Cardiac muscle cell (in vitro differentiated cells and primary cell): ENCODE measurements at regions not wholly inside any gene's neighbourhood (a gene's known extent, or its start where the extent isn't known, plus 50 kb on each side); places are given as distances from the start of the nearest gene placed in this dataset.
"Not testable (repeated sequence)": the region's sequence is repeated elsewhere in the genome, so short reads cannot be mapped to it uniquely, and the experiment has no call there.

Source experiments
- DNase-seq, 2 donors: peaks; one replicate each; pipeline versions ENCODE4 v3.0.0 to v3.0.0-alpha.2; 2010 to 2017; ENCODE audit warnings: low read depth in 1 of 2, low spot score in 1 of 2
- H3K27ac ChIP-seq: fragments of 200-600 bp; sonication (generic); 2 replicates; pipeline ENCODE4 v1.5.1; 2016
- H3K27me3 ChIP-seq: fragments of 200-600 bp; sonication (generic); 2 replicates; pipeline ENCODE4 v1.6.0; 2016; ENCODE audit warnings: control low read depth
- H3K36me3 ChIP-seq: fragments of 200-600 bp; sonication (generic); 2 replicates; pipeline ENCODE4 v1.5.1; 2016; ENCODE audit warnings: control low read depth
- H3K4me1 ChIP-seq: fragments of 200-600 bp; sonication (generic); 2 replicates; pipeline ENCODE4 v1.8.1; 2017; ENCODE audit warnings: low read depth, mild to moderate bottlenecking, mixed run types
- H3K4me3 ChIP-seq: fragments of 200-600 bp; sonication (generic); 2 replicates; pipeline ENCODE4 v1.5.1; 2016; ENCODE audit warnings: mild to moderate bottlenecking
- H3K9me3 ChIP-seq: fragments of 200-600 bp; sonication (generic); 2 replicates; pipeline ENCODE4 v1.5.1; 2017; ENCODE audit warnings: low read depth, mild to moderate bottlenecking, control low read depth
- TF ChIP-seq, protein P1 (sequence below): IDR thresholded peaks from 2 replicates; pipeline ENCODE4 v1.5.1; 2012; ENCODE audit warnings: low read depth, mild to moderate bottlenecking, low read length

DNA sequence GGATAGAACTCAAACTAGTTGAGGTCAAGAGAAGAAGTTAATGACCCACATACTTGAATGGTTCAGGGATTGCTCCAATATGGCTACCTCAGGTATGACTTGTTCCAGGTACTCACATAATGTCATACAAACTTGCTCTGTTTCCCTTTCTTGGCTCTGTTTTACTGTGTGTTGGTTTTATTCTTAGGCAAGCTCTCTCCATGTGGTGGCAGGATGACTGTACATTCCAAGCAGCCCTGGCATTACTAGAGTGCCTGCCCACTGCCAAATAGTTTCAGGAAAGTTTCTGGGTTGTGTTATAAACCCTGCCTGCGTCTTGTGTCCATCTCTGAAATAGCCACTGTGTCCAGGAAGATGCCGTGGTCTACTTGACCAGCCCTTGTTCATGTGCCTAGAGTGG lies 476.8 kb downstream of the SHISA9 start:
- Histone ChIP-seq H3K9me3 (no peaks in the 10 kb centered on the region), H3K4me3 (no peak overlapping the region), H3K36me3 (no peaks in the 10 kb centered on the region), H3K4me1 (no peaks in the 10 kb centered on the region), H3K27ac (no peak overlapping the region), H3K27me3 (no peaks in the 10 kb centered on the region)
- TF ChIP-seq, protein P1, sequence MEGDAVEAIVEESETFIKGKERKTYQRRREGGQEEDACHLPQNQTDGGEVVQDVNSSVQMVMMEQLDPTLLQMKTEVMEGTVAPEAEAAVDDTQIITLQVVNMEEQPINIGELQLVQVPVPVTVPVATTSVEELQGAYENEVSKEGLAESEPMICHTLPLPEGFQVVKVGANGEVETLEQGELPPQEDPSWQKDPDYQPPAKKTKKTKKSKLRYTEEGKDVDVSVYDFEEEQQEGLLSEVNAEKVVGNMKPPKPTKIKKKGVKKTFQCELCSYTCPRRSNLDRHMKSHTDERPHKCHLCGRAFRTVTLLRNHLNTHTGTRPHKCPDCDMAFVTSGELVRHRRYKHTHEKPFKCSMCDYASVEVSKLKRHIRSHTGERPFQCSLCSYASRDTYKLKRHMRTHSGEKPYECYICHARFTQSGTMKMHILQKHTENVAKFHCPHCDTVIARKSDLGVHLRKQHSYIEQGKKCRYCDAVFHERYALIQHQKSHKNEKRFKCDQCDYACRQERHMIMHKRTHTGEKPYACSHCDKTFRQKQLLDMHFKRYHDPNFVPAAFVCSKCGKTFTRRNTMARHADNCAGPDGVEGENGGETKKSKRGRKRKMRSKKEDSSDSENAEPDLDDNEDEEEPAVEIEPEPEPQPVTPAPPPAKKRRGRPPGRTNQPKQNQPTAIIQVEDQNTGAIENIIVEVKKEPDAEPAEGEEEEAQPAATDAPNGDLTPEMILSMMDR = no peak
- DNase-seq = no peak

DNA sequence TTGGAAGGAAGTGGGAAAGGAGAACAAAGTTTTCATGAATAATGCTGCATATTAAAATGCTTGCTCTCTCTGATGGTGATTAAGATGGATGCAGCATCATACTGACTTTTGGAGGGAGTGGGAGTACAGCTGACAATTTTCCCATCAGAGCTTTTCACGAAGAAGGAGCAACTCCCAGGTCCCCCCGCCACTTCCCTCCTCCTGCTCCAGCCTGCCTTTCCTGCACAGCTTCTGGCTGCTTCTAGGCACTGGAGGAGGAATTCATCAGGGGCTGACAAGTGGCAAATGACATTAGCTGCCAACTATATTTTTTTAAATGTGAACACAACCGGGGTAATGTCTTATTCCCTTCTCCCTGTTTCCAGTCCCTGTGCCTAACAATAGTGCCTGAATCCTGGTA lies 477.9 kb downstream of the SHISA9 start:
- no peak for DNase-seq
- Histone ChIP-seq H3K4me3 (no peak overlapping the region), H3K27me3 (no peaks in the 10 kb centered on the region), H3K9me3 (no peaks in the 10 kb centered on the region), H3K4me1 (no peaks in the 10 kb centered on the region), H3K27ac (no peak overlapping the region), H3K36me3 (no peaks in the 10 kb centered on the region)
- TF ChIP-seq, protein P1 = no peak

DNA sequence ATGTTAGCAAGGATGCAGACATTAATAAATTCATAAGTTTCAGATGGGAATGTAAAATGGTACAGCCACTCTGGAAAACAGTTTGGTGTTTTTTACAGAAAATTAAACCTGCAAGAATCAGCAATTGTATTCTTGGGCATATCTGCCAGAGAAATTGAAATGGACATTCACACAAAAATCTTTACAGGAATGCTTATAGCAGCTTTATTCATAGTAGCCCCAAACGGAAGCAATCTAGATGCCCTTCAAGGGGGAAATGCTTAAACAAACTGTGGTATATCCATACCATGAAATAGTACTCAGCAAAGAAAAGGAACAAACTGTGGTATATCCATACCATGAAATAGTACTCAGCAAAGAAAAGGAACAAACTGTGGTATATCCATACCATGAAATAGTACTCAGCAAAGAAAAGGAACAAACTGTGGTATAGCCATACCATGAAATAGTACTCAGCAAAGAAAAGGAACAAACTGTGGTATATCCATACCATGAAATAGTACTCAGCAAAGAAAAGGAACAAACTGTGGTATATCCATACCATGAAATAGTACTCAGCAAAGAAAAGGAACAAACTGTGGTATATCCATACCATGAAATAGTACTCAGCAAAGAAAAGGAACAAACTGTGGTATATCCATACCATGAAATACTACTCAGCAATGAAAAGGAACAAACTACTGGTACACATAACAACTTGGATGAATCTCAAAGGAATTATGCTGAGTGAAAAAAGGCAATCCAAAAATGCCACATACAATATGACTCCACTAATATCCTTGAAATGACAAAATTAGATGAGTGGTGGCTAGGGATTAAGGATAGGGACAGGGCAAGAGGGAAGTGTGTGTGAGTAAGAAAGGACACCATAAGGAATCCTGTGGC lies 484.0 kb downstream of the SHISA9 start:
- H3K9me3 ChIP-seq, H3K4me1 ChIP-seq, H3K36me3 ChIP-seq, H3K27ac ChIP-seq, DNase-seq, H3K27me3 ChIP-seq, H3K4me3 ChIP-seq: not testable (repeated sequence)

DNA sequence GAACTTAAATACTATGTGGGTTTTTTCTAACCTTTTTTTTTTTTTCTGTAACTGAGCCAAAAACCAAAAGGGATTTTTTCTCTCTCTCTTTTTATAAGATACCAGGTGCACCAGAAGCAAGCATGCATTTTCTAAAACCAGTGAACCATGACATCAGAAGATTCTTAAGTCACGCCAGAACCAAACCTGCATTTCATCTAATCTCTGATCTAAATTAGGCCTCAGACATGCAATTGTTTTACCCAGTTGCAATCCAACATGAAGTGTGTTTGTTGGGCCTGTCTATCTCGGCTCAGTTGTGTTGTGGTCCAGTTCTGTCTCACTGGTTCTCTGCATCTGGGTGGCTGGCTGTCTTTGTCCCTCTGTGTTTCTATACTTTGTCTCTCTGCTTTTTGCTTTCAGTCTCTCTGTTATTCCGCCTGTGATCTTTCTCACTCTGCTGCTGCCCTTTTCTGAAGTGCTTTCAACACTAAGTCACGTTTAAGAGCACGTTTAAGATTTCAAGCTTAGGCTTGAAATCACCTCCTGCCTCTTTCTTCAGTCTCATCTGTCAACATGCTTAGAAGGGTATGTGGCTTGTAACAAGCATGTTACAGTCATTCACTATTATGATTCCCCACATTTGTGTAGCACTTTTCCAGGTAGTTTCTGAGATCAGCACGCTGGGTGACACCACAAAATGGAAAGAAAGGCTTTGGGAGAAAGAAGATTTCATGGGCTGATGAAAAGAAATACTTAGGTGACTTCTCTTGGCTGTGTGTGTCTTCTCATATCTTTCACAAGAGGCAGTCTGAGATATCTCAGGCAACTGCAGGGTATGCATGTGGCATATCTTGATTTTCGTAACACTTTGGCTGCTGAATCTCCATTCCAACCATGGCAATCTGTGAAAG lies 488.9 kb downstream of the SHISA9 start:
- Histone ChIP-seq H3K4me3 (no peak overlapping the region), H3K9me3 (no peaks in the 10 kb centered on the region), H3K27me3 (peaks cover 8% of the 10 kb centered on the region), H3K4me1 (no peaks in the 10 kb centered on the region), H3K36me3 (no peaks in the 10 kb centered on the region), H3K27ac (no peak overlapping the region)
- peak in 1 of 2 donors; percentile 53 for DNase-seq
- TF ChIP-seq, protein P1 = no peak

DNA sequence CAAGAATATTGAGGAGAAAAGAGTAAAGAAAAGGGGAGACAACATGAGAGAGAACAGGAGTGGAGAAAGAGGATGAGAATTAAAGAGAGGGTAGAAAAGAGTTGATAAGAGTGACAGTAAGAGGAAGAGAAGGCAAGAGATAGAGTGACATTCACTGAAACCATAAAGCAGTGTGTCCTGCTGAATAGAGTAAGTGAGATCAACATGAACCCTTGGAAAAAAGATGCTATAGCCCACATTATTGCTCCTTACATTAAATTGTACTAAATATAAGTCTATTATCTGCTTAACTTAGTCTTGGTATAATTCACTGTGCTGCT lies 489.5 kb downstream of the SHISA9 start:
- Histone ChIP-seq H3K4me3 (no peak overlapping the region), H3K4me1 (no peaks in the 10 kb centered on the region), H3K36me3 (no peaks in the 10 kb centered on the region), H3K9me3 (no peaks in the 10 kb centered on the region), H3K27me3 (peaks cover 8% of the 10 kb centered on the region), H3K27ac (no peak overlapping the region)
- TF ChIP-seq, protein P1 = no peak
- DNase-seq = no peak

DNA sequence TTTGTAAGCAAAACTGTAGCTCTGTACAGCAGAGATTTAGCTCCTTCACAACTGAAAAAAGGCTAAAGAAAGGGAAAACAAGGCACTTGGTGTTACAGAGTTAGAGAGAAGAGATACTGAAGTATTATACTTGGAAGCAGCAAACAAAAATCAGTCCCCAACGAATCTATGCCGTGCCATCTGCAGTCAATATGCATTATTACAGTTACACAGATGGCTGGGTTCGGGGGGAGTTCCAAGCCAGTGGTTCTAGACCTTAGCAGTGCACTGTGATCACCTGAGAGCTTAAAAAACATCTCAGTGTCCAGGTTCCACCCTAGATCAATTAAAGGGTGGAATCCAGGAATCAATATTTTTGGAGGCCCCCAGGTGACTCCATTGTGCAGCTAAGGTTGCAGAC lies 489.9 kb downstream of the SHISA9 start:
- TF ChIP-seq, protein P1 = no peak
- Histone ChIP-seq H3K4me3 (no peak overlapping the region), H3K36me3 (no peaks in the 10 kb centered on the region), H3K4me1 (no peaks in the 10 kb centered on the region), H3K27ac (no peak overlapping the region), H3K9me3 (no peaks in the 10 kb centered on the region), H3K27me3 (peaks cover 8% of the 10 kb centered on the region)
- DNase-seq = no peak
